HS-27A (cell line): ENCODE measurements at regions not wholly inside any gene's neighbourhood (a gene's known extent, or its start where the extent isn't known, plus 50 kb on each side); places are given as distances from the start of the nearest gene placed in this dataset.

Experiments used
- DNase-seq: peaks from one replicate; pipeline ENCODE4 v3.0.0-alpha.2; 2012; ENCODE audit warnings: low read depth, missing footprints

GRCh38 chr16:77663711-77664110 lies 58.6 kb upstream of the NUDT7 start:
- no peak for DNase-seq

- DNase-seq, result no peak
Measured at GRCh38 chr16:77666771-77667170, 55.5 kb upstream of the NUDT7 start.

- no peak for DNase-seq
Measured at GRCh38 chr16:77668201-77668600, 54.1 kb upstream of the NUDT7 start.

- no peak for DNase-seq
Measured at GRCh38 chr16:77669057-77669456, 53.3 kb upstream of the NUDT7 start.
